Bronchial epithelial cell (primary cell): ENCODE measurements at regions not wholly inside any gene's neighbourhood (a gene's known extent, or its start where the extent isn't known, plus 50 kb on each side); places are given as distances from the start of the nearest gene placed in this dataset.

Experiments used
- DNase-seq: peaks from one replicate; pipeline ENCODE4 v3.0.0-alpha.2; 2010; ENCODE audit warnings: low read depth
- FAIRE-seq: peaks from 2 replicates; lab custom pipeline; 2011; peaks lifted over from hg19 to GRCh38; lab: Jason Lieb, UNC
- H3K27me3 ChIP-seq: 2 replicates; pipeline ENCODE4 v1.5.1; 2011; ENCODE audit warnings: low read length; ENCODE audit not compliant: control insufficient read depth, insufficient read depth
- H3K36me3 ChIP-seq: 2 replicates; pipeline ENCODE4 v1.5.1; 2011; ENCODE audit warnings: low read length; ENCODE audit not compliant: control insufficient read depth, insufficient read depth
- H3K4me3 ChIP-seq: 2 replicates; pipeline ENCODE4 v1.5.1; 2011; ENCODE audit warnings: mild to moderate bottlenecking, low read depth, low read length, control low read depth
- CTCF ChIP-seq: IDR thresholded peaks from 2 replicates; pipeline ENCODE4 v1.5.1; 2011; ENCODE audit warnings: mild to moderate bottlenecking, moderate library complexity, low read length, control low read depth, inconsistent platforms; ENCODE audit not compliant: insufficient read depth, severe bottlenecking

- Histone ChIP-seq H3K27me3 (no peaks in the 10 kb centered on the region), H3K36me3 (no peaks in the 10 kb centered on the region), H3K4me3 (no peak overlapping the region)
- TF ChIP-seq CTCF, result no peak
- no peak for FAIRE-seq
- no peak for DNase-seq
These were observed 517.1 kb upstream of the MYT1L start for GRCh38 chr2:2848198-2848597.

GRCh38 chr2:2847209-2847676 is 516.2 kb upstream of the MYT1L start:
- DNase-seq (no peak), FAIRE-seq (no peak)
- Histone ChIP-seq H3K27me3 (no peaks in the 10 kb centered on the region), H3K4me3 (no peak overlapping the region), H3K36me3 (no peaks in the 10 kb centered on the region)
- TF ChIP-seq CTCF, result no peak

GRCh38 chr2:2846332-2847208 is 515.5 kb upstream of the MYT1L start:
- H3K27me3 ChIP-seq, result no peaks in the 10 kb centered on the region
- TF ChIP-seq CTCF, result peak; percentile 25
- H3K4me3 ChIP-seq, result no peak overlapping the region
- H3K36me3 ChIP-seq, result no peaks in the 10 kb centered on the region
- FAIRE-seq (no peak), DNase-seq (peak; percentile 24)

- H3K36me3 ChIP-seq, result no peaks in the 10 kb centered on the region
- DNase-seq (no peak), FAIRE-seq (no peak)
- H3K4me3 ChIP-seq, result no peak overlapping the region
- H3K27me3 ChIP-seq, result no peaks in the 10 kb centered on the region
- no peak for TF ChIP-seq CTCF
These were observed 514.8 kb upstream of the MYT1L start for GRCh38 chr2:2845806-2846315.

GRCh38 chr2:2845267-2845666 is 514.2 kb upstream of the MYT1L start:
- peak; percentile 27 for DNase-seq
- Histone ChIP-seq H3K36me3 (no peaks in the 10 kb centered on the region), H3K4me3 (no peak overlapping the region), H3K27me3 (no peaks in the 10 kb centered on the region)
- no peak for TF ChIP-seq CTCF
- FAIRE-seq, result no peak
